ENCODE measurements at regions not wholly inside any gene's neighbourhood (a gene's known extent, or its start where the extent isn't known, plus 50 kb on each side); places are given as distances from the start of the nearest gene placed in this dataset.

DNA sequence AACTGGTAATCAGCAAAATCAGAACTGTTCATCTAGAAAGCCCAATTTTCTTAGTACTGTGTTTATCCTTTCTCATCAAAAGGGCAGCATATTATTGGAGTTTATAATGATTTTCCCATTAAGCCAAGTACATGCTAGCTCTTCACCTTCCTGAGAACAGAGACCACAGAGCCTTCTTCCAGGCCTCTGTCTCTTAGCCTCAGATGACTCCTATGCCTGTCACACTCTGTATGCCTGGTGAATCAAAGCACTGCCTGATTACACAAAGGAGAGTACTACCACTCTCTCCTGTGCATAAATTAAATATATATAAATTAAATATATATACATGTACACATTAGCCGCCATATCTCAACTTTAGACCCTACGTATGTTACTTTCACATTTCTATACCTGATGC is 636.1 kb downstream of the NTRK3 start:
- Histone ChIP-seq H3K4me1 (ENCODE audit: control insufficient read depth, insufficient read depth, low read length) (peaks cover 18% of the 10 kb centered on the region), H3K36me3 (ENCODE audit: insufficient read depth, low read length) (no peaks in the 10 kb centered on the region), H3K9me3 (replicated peaks; ENCODE audit: low read length) (no peaks in the 10 kb centered on the region), H3K4me3 (ENCODE audit: low read length) (no peak overlapping the region), H3K27me3 (ENCODE audit: control insufficient read depth, insufficient read depth, low read length) (no peaks in the 10 kb centered on the region), H3K4me2 (ENCODE audit: low read length) (no peak overlapping the region), H3K9ac (ENCODE audit: low read depth, low read length) (no peak overlapping the region)

DNA sequence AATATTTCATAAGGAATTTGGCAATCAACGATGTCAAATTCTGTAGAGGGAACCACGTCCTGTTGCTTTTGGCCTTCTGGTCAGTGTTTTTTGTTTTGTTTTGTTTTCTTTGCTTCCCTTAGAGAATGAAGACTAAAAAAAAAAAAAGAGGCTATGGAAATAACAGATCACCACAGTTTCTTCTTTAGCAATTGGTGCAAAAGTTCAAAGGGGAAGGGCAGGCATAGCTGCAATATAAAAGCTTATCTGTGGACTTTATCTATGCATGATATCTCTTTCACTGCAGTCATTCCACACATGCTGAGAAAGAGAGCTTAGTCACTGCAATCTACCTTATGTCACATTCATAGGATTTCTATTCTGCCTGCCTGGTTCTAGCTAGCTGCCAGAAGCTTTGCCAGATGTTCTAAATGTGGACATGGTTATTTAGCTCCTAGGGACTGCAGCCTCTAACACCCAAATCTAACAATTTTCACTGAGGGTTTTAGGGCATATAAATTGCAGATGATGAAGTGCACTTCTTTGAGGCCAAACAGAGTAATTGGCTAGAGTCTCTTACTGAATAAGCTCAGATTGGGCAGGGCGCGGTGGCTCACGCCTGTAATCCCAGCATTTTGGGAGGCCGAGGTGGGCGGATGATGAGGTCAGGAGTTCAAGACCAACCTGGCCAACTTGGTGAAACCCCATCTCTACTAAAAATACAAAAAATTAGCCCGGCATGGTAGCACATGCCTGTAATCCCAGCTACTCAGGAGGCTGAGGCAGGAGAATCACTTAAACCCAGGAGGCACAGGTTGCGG is 637.2 kb downstream of the NTRK3 start:
- H3K9me3 ChIP-seq (replicated peaks; ENCODE audit: low read length): no peaks in the 10 kb centered on the region
- no peaks in the 10 kb centered on the region for H3K27me3 ChIP-seq (ENCODE audit: control insufficient read depth, insufficient read depth, low read length)
- H3K4me3 ChIP-seq (ENCODE audit: low read length): no peak overlapping the region
- H3K4me2 ChIP-seq (ENCODE audit: low read length): peak overlapping the region; percentile 61
- peak overlapping the region; percentile 53 for H3K9ac ChIP-seq (ENCODE audit: low read depth, low read length)
- no peaks in the 10 kb centered on the region for H3K36me3 ChIP-seq (ENCODE audit: insufficient read depth, low read length)
- H3K4me1 ChIP-seq (ENCODE audit: control insufficient read depth, insufficient read depth, low read length): peaks cover 18% of the 10 kb centered on the region

DNA sequence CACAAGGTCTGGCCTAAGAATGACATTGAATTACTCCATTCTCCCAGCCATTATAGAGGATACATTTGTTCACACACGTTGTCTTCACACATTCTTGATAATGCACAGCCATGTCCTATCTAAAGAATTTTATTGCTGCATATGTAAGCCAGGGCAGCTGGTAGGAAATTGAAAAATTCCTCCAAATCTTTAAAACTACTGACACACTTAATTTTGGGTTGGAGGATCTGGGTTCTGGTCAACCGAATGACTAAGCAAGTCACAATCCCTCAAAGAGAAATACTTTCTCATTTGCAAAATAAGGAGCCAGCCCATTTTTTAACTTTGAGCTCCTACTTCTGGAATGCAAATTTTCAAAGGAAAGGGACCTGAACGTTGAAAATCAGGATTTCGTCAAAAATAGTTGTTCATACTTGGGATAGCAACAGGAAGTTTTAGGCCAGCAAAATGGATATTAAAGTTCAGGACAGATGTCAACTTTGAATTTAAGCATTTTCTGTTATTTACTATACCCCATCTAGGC is 638.3 kb downstream of the NTRK3 start:
- Histone ChIP-seq H3K9ac (ENCODE audit: low read depth, low read length) (peak overlapping the region; percentile 53), H3K27me3 (ENCODE audit: control insufficient read depth, insufficient read depth, low read length) (no peaks in the 10 kb centered on the region), H3K36me3 (ENCODE audit: insufficient read depth, low read length) (no peaks in the 10 kb centered on the region), H3K4me2 (ENCODE audit: low read length) (peak overlapping the region; percentile 61), H3K9me3 (replicated peaks; ENCODE audit: low read length) (no peaks in the 10 kb centered on the region), H3K4me3 (ENCODE audit: low read length) (no peak overlapping the region), H3K4me1 (ENCODE audit: control insufficient read depth, insufficient read depth, low read length) (peaks cover 18% of the 10 kb centered on the region)

DNA sequence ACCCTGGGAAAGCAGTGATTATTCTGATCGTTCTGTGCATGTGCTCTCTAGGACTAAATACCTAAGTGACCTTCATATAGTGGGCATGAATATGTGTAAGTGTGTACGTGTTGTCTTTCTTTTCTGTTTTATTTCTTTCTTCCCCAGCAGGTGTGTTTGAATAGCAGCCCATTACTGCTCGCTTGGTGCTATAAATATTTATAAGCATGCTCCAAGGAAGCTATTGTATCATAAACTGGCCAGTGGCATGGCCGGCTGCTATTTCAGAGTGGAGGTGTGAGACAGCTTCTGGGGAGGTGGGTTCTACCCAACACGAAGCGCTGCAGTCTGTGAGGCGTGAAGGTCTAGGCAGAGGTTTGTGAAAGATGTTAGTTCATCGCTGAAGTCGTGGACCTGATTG is 641.8 kb downstream of the NTRK3 start:
- H3K4me3 ChIP-seq (ENCODE audit: low read length): no peak overlapping the region
- no peaks in the 10 kb centered on the region for H3K36me3 ChIP-seq (ENCODE audit: insufficient read depth, low read length)
- H3K9ac ChIP-seq (ENCODE audit: low read depth, low read length): no peak overlapping the region
- peaks cover 23% of the 10 kb centered on the region for H3K4me1 ChIP-seq (ENCODE audit: control insufficient read depth, insufficient read depth, low read length)
- H3K9me3 ChIP-seq (replicated peaks; ENCODE audit: low read length): no peaks in the 10 kb centered on the region
- H3K4me2 ChIP-seq (ENCODE audit: low read length): no peak overlapping the region
- H3K27me3 ChIP-seq (ENCODE audit: control insufficient read depth, insufficient read depth, low read length): no peaks in the 10 kb centered on the region

DNA sequence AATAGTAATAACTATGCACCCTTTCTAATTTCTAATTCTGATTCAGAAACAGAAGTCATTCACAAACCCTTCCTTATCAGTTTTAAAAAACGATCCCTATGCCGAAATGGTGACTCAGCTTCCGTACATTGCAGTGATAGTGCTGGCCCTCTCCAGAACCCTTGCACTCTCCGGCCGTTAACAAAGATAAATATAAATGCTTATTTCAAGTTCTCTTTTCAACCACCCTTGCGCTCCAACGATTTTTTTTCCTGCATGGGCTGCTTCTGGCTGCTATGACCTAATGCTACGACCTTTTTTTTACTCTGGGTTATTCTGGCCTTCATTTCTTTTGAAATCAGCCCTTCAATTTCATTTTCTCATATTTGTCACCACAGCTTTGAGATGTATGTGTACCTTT is 646.2 kb downstream of the NTRK3 start:
- Histone ChIP-seq H3K9ac (ENCODE audit: low read depth, low read length) (no peak overlapping the region), H3K4me3 (ENCODE audit: low read length) (no peak overlapping the region), H3K27me3 (ENCODE audit: control insufficient read depth, insufficient read depth, low read length) (no peaks in the 10 kb centered on the region), H3K36me3 (ENCODE audit: insufficient read depth, low read length) (no peaks in the 10 kb centered on the region), H3K9me3 (replicated peaks; ENCODE audit: low read length) (no peaks in the 10 kb centered on the region), H3K4me2 (ENCODE audit: low read length) (no peak overlapping the region), H3K4me1 (ENCODE audit: control insufficient read depth, insufficient read depth, low read length) (peaks cover 15% of the 10 kb centered on the region)

DNA sequence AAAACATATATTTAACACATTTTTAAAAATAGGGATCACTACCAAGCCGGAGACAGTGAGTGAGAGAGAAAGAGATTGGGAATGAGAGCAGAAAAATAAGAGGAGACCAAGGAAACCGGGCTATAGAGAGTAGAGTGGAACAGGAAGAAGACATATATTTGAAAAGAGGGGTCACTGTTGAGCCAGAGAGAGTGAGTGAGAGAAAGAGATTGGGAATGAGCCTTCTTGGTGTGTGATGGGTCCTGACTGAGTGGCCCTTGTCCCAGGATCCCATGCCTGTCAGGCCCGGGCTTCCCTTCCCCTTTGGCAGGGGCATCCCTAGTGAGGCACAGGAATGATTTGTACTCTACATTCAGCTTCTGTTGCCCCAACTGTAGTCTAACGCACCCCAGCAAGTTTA is 646.6 kb downstream of the NTRK3 start:
- H3K4me2 ChIP-seq (ENCODE audit: low read length): peak overlapping the region; percentile 55
- no peaks in the 10 kb centered on the region for H3K9me3 ChIP-seq (replicated peaks; ENCODE audit: low read length)
- H3K27me3 ChIP-seq (ENCODE audit: control insufficient read depth, insufficient read depth, low read length): no peaks in the 10 kb centered on the region
- no peak overlapping the region for H3K4me3 ChIP-seq (ENCODE audit: low read length)
- no peaks in the 10 kb centered on the region for H3K36me3 ChIP-seq (ENCODE audit: insufficient read depth, low read length)
- peaks cover 15% of the 10 kb centered on the region for H3K4me1 ChIP-seq (ENCODE audit: control insufficient read depth, insufficient read depth, low read length)
- no peak overlapping the region for H3K9ac ChIP-seq (ENCODE audit: low read depth, low read length)

DNA sequence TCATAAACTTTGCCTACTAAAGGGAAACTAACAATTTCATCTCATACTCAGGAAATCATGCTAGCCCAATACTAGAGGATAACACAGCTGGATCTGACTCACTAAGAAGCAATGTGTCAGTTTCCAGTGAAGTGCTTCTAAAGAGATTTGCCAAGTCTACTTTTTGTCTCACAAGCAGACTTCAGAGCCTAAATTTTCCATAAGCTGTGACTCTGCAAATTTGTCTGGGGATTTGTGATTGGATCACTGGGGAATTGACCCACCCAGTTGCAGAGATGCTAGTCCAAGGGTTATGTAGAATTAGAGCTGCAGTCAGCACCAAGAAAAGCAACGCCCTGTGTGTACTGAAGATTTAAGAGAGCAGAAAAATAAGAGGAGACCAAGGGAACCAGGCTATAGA is 647.1 kb downstream of the NTRK3 start:
- Histone ChIP-seq H3K4me3 (ENCODE audit: low read length) (no peak overlapping the region), H3K4me2 (ENCODE audit: low read length) (peak overlapping the region; percentile 55), H3K36me3 (ENCODE audit: insufficient read depth, low read length) (no peaks in the 10 kb centered on the region), H3K9me3 (replicated peaks; ENCODE audit: low read length) (no peaks in the 10 kb centered on the region), H3K9ac (ENCODE audit: low read depth, low read length) (no peak overlapping the region), H3K4me1 (ENCODE audit: control insufficient read depth, insufficient read depth, low read length) (peaks cover 15% of the 10 kb centered on the region), H3K27me3 (ENCODE audit: control insufficient read depth, insufficient read depth, low read length) (no peaks in the 10 kb centered on the region)

DNA sequence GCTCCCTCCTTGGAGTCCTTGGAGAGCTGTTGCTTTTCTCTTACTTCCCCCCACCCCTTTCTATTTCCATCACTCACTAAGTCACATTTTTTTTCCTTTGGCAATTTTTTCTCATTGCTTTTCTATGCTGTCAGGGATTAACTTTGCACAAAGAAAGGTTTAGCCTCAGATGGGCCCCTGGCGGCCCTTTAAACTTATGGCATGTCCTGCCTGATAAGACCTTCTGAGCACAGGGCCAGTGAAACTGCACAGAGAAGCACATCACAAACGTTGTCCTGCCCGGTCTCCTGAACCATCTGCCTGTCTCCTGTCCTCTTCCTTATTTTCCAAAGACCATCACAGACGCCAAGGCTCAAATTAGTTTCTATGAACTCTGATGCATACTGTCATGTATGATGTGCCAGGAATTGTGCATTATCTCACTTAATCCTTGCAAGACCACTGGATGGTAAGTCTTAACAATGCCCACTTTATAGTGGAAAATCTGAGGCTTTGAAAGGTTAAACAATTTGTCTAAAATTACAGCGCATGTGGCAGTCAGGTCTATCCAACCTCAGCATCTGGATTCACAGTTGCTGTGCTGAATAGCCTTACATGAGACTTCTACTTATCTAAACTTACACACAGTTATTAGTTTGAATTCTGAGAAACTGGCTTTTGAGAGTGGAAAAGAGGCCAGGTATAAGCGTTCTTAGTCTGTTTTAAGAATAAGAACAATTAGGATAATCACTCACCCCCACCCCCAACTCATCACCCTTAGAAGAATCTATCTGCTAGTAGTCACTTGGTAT is 648.1 kb downstream of the NTRK3 start:
- H3K4me3 ChIP-seq (ENCODE audit: low read length): no peak overlapping the region
- no peaks in the 10 kb centered on the region for H3K9me3 ChIP-seq (replicated peaks; ENCODE audit: low read length)
- H3K4me2 ChIP-seq (ENCODE audit: low read length): no peak overlapping the region
- no peaks in the 10 kb centered on the region for H3K27me3 ChIP-seq (ENCODE audit: control insufficient read depth, insufficient read depth, low read length)
- no peak overlapping the region for H3K9ac ChIP-seq (ENCODE audit: low read depth, low read length)
- no peaks in the 10 kb centered on the region for H3K36me3 ChIP-seq (ENCODE audit: insufficient read depth, low read length)
- peaks cover 15% of the 10 kb centered on the region for H3K4me1 ChIP-seq (ENCODE audit: control insufficient read depth, insufficient read depth, low read length)

DNA sequence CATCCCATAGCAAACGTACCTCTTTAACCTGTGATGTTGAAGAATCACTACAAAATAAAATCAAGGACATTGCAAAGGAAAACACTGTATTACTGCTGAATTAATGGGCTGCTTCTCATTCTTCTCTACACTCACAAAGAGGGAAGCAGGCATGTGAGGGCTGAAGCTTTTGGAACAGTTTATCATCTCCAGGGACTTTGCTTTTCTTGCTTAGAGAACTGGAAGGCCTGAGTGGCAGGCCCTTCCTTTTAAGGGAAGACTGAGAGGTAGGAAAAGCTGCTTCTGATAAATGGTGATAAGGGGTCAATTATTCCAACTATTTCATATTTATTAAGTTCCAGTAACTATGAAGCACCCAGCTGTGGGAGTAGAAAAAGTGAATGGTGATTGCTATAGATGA is 649.6 kb downstream of the NTRK3 start:
- no peaks in the 10 kb centered on the region for H3K36me3 ChIP-seq (ENCODE audit: insufficient read depth, low read length)
- H3K9ac ChIP-seq (ENCODE audit: low read depth, low read length): no peak overlapping the region
- peaks cover 15% of the 10 kb centered on the region for H3K4me1 ChIP-seq (ENCODE audit: control insufficient read depth, insufficient read depth, low read length)
- H3K27me3 ChIP-seq (ENCODE audit: control insufficient read depth, insufficient read depth, low read length): no peaks in the 10 kb centered on the region
- no peaks in the 10 kb centered on the region for H3K9me3 ChIP-seq (replicated peaks; ENCODE audit: low read length)
- H3K4me2 ChIP-seq (ENCODE audit: low read length): no peak overlapping the region
- H3K4me3 ChIP-seq (ENCODE audit: low read length): no peak overlapping the region

DNA sequence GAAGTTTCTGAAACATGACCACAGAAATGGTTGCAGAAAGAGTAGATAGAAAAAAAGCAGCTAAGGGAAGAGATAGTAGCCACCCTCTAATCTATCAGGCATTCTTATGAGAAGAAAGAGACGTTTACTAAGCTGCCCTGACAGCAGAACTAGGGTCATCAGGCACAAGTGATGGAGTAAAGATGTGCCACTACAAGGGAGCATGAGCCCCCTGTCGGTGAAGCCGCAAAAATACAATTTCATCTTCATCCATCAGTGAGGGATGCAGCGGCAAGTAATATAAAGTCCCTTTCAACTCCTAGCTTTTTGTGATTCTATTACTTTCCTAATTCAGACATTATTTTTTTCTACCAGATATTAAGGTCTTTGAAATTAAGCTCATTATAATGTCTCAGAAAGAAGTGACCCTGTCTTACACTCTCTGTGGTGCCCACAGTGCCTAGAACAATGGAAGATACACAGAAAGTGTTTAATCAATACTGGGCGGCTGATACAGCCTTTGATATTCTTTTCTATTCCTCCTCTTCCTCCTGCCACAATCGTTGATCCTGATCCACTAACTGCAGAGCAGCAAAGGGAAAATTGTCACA is 651.6 kb downstream of the NTRK3 start:
- Histone ChIP-seq H3K4me1 (ENCODE audit: control insufficient read depth, insufficient read depth, low read length) (peaks cover 12% of the 10 kb centered on the region), H3K4me2 (ENCODE audit: low read length) (no peak overlapping the region), H3K9ac (ENCODE audit: low read depth, low read length) (no peak overlapping the region), H3K27me3 (ENCODE audit: control insufficient read depth, insufficient read depth, low read length) (no peaks in the 10 kb centered on the region), H3K9me3 (replicated peaks; ENCODE audit: low read length) (no peaks in the 10 kb centered on the region), H3K36me3 (ENCODE audit: insufficient read depth, low read length) (no peaks in the 10 kb centered on the region), H3K4me3 (ENCODE audit: low read length) (no peak overlapping the region)

DNA sequence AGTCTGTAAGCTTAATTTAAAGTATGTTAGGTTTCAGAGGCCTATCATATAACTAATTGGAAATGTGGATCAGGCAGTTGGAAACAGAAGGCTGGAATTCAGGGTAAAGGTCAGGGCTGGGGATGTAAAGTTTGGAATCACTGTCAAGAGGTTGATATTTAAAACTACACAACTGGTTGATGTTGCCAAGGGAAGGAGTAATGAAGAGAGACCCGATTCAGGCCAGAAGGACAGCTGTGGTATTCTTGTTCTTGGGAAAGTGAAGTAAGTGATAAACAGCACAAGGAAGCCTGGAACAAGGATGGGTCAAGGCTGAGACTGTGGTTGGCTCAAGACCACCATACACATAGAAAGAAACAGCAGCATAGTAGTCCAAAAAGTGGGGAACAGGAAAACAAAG is 654.2 kb downstream of the NTRK3 start:
- Histone ChIP-seq H3K4me1 (ENCODE audit: control insufficient read depth, insufficient read depth, low read length) (peaks cover 3% of the 10 kb centered on the region), H3K4me2 (ENCODE audit: low read length) (no peak overlapping the region), H3K27me3 (ENCODE audit: control insufficient read depth, insufficient read depth, low read length) (no peaks in the 10 kb centered on the region), H3K36me3 (ENCODE audit: insufficient read depth, low read length) (no peaks in the 10 kb centered on the region), H3K9ac (ENCODE audit: low read depth, low read length) (no peak overlapping the region), H3K9me3 (replicated peaks; ENCODE audit: low read length) (no peaks in the 10 kb centered on the region), H3K4me3 (ENCODE audit: low read length) (no peak overlapping the region)

All from skeletal muscle satellite cell (primary cell).